ENCODE measurements at regions not wholly inside any gene's neighbourhood (a gene's known extent, or its start where the extent isn't known, plus 50 kb on each side); places are given as distances from the start of the nearest gene placed in this dataset.

GRCh38 chr3:65077124-65077523, 389.3 kb upstream of the ADAMTS9 start:
- TF ChIP-seq, protein P1, sequence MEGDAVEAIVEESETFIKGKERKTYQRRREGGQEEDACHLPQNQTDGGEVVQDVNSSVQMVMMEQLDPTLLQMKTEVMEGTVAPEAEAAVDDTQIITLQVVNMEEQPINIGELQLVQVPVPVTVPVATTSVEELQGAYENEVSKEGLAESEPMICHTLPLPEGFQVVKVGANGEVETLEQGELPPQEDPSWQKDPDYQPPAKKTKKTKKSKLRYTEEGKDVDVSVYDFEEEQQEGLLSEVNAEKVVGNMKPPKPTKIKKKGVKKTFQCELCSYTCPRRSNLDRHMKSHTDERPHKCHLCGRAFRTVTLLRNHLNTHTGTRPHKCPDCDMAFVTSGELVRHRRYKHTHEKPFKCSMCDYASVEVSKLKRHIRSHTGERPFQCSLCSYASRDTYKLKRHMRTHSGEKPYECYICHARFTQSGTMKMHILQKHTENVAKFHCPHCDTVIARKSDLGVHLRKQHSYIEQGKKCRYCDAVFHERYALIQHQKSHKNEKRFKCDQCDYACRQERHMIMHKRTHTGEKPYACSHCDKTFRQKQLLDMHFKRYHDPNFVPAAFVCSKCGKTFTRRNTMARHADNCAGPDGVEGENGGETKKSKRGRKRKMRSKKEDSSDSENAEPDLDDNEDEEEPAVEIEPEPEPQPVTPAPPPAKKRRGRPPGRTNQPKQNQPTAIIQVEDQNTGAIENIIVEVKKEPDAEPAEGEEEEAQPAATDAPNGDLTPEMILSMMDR (IDR thresholded peaks at IDR 0.05; ENCODE audit: insufficient read depth, low read depth, low read length, missing control alignments): no peak
- no peak for DNase-seq (ENCODE audit: low read depth)
- H3K4me3 ChIP-seq (ENCODE audit: low read length): no peak overlapping the region

GRCh38 chr3:65070968-65071367, 383.2 kb upstream of the ADAMTS9 start:
- no peak overlapping the region for H3K4me3 ChIP-seq (ENCODE audit: low read length)
- TF ChIP-seq, protein P1 (IDR thresholded peaks at IDR 0.05; ENCODE audit: insufficient read depth, low read depth, low read length, missing control alignments): no peak
- no peak for DNase-seq (ENCODE audit: low read depth)

DNA sequence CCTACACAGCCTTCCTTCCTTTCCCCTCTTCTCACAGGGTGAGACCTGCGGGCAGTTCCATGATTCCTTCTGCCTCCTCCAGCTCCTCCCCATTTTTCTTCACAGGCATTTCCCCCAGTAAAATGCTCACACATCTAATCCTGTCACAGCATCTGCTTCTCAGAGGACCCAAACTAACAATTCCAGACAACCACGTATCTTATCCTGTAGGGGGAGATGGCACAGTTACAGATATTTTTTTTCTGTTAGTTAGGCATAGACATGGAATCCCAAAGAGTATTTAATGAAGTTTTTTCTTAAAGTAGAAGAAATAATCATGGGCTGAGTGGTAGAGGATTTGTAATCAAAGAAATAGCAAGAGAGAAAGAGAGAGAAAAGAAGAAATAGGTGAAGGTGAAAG, 373.1 kb upstream of the ADAMTS9 start:
- no peak for DNase-seq (ENCODE audit: low read depth)
- H3K4me3 ChIP-seq (ENCODE audit: low read length): no peak overlapping the region
- TF ChIP-seq, protein P1 (IDR thresholded peaks at IDR 0.05; ENCODE audit: insufficient read depth, low read depth, low read length, missing control alignments): no peak

GRCh38 chr3:65052101-65052500, 364.3 kb upstream of the ADAMTS9 start:
- no peak overlapping the region for H3K4me3 ChIP-seq (ENCODE audit: low read length)
- DNase-seq (ENCODE audit: low read depth): peak; percentile 40
- TF ChIP-seq, protein P1 (IDR thresholded peaks at IDR 0.05; ENCODE audit: insufficient read depth, low read depth, low read length, missing control alignments): no peak

DNA sequence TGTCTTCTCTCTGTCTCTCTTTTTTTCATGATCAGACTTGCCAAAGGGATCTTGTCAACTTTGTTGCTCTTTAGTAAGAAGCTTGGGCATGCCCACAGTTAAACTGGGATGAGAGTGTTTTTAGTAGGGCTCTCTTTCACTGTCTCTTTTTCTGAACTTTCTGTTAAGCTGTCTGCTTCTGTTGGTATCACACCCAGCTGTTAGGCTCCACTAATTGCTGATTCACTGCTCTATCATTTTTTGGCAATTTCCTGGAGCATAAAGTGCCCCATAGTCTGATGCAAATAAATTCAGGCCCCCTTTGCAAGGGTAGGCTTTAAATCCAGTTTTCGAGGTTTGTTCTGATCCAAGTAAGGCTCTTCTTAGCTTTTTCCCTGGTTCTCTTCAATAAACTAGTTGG, 360.4 kb upstream of the ADAMTS9 start:
- TF ChIP-seq, protein P1 (IDR thresholded peaks at IDR 0.05; ENCODE audit: insufficient read depth, low read depth, low read length, missing control alignments): no peak
- peak; percentile 41 for DNase-seq (ENCODE audit: low read depth)
- no peak overlapping the region for H3K4me3 ChIP-seq (ENCODE audit: low read length)

DNA sequence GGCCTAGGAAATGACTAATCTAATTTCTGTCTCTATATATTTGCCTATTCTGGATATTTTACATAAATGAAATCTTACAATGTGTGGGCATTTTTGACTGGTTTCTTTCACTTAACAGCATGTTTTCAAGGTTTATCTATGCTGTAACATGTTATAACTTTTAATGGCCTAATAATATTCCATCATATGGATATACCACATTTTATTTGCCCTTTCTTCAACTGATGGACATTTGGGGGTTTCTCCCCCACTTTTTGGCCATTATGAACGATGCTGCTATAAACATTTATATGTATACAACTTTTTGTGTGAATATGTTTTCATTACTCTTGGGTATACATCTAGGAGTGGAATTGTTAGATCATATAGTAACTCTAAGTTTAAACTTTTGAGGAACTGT, 357.3 kb upstream of the ADAMTS9 start:
- no peak for DNase-seq (ENCODE audit: low read depth)
- TF ChIP-seq, protein P1 (IDR thresholded peaks at IDR 0.05; ENCODE audit: insufficient read depth, low read depth, low read length, missing control alignments): no peak

DNA sequence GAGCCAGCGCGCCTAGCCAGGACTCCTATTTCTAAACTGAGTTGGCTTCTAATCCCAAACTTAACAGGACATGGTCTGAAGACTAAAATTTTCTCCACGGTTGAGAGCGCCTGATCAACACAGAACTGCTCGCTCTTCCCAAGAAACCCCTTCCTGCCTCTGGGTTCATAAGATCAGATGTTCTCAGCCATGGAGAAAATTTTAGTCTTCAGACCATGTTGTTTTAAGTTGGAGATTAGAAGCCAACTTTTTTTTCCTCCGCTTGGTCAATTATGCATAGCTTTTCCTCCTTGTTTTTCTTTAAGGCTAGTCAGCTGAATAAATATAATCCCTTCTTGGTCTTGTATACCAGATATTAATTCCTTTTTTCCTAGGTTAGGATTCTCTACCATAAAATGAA, 356.6 kb upstream of the ADAMTS9 start:
- TF ChIP-seq, protein P1 (IDR thresholded peaks at IDR 0.05; ENCODE audit: insufficient read depth, low read depth, low read length, missing control alignments): no peak
- DNase-seq (ENCODE audit: low read depth): no peak
- H3K4me3 ChIP-seq (ENCODE audit: low read length): no peak overlapping the region

More for the DNA sequence above, 357.3 kb upstream of the ADAMTS9 start:
- H3K4me3 ChIP-seq (ENCODE audit: low read length): no peak overlapping the region
